Neural cell (in vitro differentiated cells): ENCODE measurements at regions not wholly inside any gene's neighbourhood (a gene's known extent, or its start where the extent isn't known, plus 50 kb on each side); places are given as distances from the start of the nearest gene placed in this dataset.

Experiments used
- H2AFZ ChIP-seq: fragments of 200-600, 300-800 bp; sonication (generic), shearing (Covaris generic); 2 replicates; pipeline ENCODE4 v1.6.0; 2014; ENCODE audit warnings: low read depth, mild to moderate bottlenecking, antibody characterized with exemption, low read length, moderate library complexity
- H3F3A ChIP-seq: fragments of 200-600 bp; shearing (Covaris generic); 2 replicates; pipeline ENCODE4 v1.6.1; 2016; ENCODE audit warnings: mild to moderate bottlenecking, moderate library complexity, mixed read lengths, antibody characterized with exemption, low read length; ENCODE audit not compliant: insufficient read depth, poor library complexity, severe bottlenecking
- H3K27ac ChIP-seq: fragments of 200-600, 300-800 bp; sonication (generic), shearing (Covaris generic); 2 replicates; pipeline ENCODE4 v1.5.1; 2014; ENCODE audit warnings: mild to moderate bottlenecking, low read length, moderate library complexity
- H3K27me3 ChIP-seq: fragments of 300-800, 200-600 bp; sonication (generic), shearing (Covaris generic); 2 replicates; pipeline ENCODE4 v1.6.0; 2014; ENCODE audit warnings: mild to moderate bottlenecking, low read depth, low read length, moderate library complexity; ENCODE audit not compliant: insufficient read depth
- H3K36me3 ChIP-seq: fragments of 300-800, 200-600 bp; sonication (generic), shearing (Covaris generic); 2 replicates; pipeline ENCODE4 v1.5.1; 2014; ENCODE audit warnings: mild to moderate bottlenecking, antibody characterized with exemption, low read length, moderate library complexity; ENCODE audit not compliant: insufficient read depth
- H3K4me2 ChIP-seq: fragments of 300-800, 200-600 bp; sonication (generic), shearing (Covaris generic); 2 replicates; pipeline ENCODE4 v1.6.0; 2014; ENCODE audit warnings: mild to moderate bottlenecking, low read length
- H3K4me3 ChIP-seq: fragments of 300-800, 200-600 bp; sonication (generic), shearing (Covaris generic); 2 replicates; pipeline ENCODE4 v1.5.1; 2014; ENCODE audit warnings: mild to moderate bottlenecking, low read length, moderate library complexity
- H3K79me2 ChIP-seq: fragments of 200-600 bp; shearing (Covaris generic); replicated peaks from 2 replicates; pipeline ENCODE4 v1.6.0; 2014; ENCODE audit warnings: mild to moderate bottlenecking, low read length, moderate library complexity; ENCODE audit not compliant: insufficient read depth
- H3K9ac ChIP-seq: fragments of 300-800, 200-600 bp; sonication (generic), shearing (Covaris generic); 2 replicates; pipeline ENCODE4 v1.6.1; 2016; ENCODE audit warnings: mild to moderate bottlenecking, low read length, mixed read lengths
- H3K9me2 ChIP-seq: fragments of 200-600 bp; shearing (Covaris generic); 2 replicates; pipeline ENCODE4 v1.6.1; 2016; ENCODE audit warnings: mild to moderate bottlenecking, low read length, mixed read lengths; ENCODE audit not compliant: insufficient read depth
- H3K9me3 ChIP-seq: fragments of 200-600, 300-800 bp; sonication (generic), shearing (Covaris generic); 2 replicates; pipeline ENCODE4 v1.6.1; 2016; ENCODE audit warnings: mild to moderate bottlenecking, mixed run types, low read length, moderate library complexity, mixed read lengths
- H4K20me1 ChIP-seq: fragments of 200-600 bp; shearing (Covaris generic); 2 replicates; pipeline ENCODE4 v1.6.1; 2016; ENCODE audit warnings: mild to moderate bottlenecking, mixed run types; ENCODE audit not compliant: insufficient read depth
- CTCF ChIP-seq: fragments of 450-650 bp; IDR thresholded peaks from 2 replicates; pipeline ENCODE4 v1.5.1; 2014; ENCODE audit warnings: antibody characterized with exemption, mild to moderate bottlenecking, moderate library complexity; ENCODE audit not compliant: poor library complexity, severe bottlenecking
- EP300 ChIP-seq: fragments of 450-650 bp; conservative IDR thresholded peaks from 2 replicates; pipeline ENCODE4 v1.6.1; 2014; ENCODE audit warnings: antibody characterized with exemption, mild to moderate bottlenecking, moderate library complexity; ENCODE audit not compliant: poor library complexity, severe bottlenecking
- EZH2 ChIP-seq: fragments of 200-600, 300-800 bp; shearing (Covaris generic), sonication (generic); IDR thresholded peaks from 2 replicates; pipeline ENCODE4 v1.6.1; 2014; ENCODE audit warnings: antibody characterized with exemption, low read length, borderline replicate concordance, mild to moderate bottlenecking; ENCODE audit not compliant: insufficient read depth, poor library complexity, severe bottlenecking
- MXI1 ChIP-seq: fragments of 450-650 bp; conservative IDR thresholded peaks from 2 replicates; pipeline ENCODE4 v1.6.1; 2014; ENCODE audit warnings: antibody characterized with exemption, mild to moderate bottlenecking; ENCODE audit not compliant: poor library complexity, severe bottlenecking
- POLR2AphosphoS5 ChIP-seq: IDR thresholded peaks from 2 replicates; pipeline ENCODE4 v1.6.1; 2012
- RAD21 ChIP-seq: fragments of 450-650 bp; conservative IDR thresholded peaks from 2 replicates; pipeline ENCODE4 v1.6.1; 2014; ENCODE audit warnings: antibody characterized with exemption, mild to moderate bottlenecking, moderate library complexity
- REST ChIP-seq: IDR thresholded peaks from 2 replicates; pipeline ENCODE4 v1.6.1; 2012; ENCODE audit warnings: borderline replicate concordance
- SMC3 ChIP-seq: fragments of 450-650 bp; conservative IDR thresholded peaks from 2 replicates; pipeline ENCODE4 v1.6.1; 2014; ENCODE audit warnings: antibody characterized with exemption, mild to moderate bottlenecking, moderate library complexity; ENCODE audit not compliant: poor library complexity
- TAF1 ChIP-seq: IDR thresholded peaks from 2 replicates; pipeline ENCODE4 v1.6.1; 2012; ENCODE audit warnings: low read depth

- Histone ChIP-seq H3K9me2 (no peaks in the 10 kb centered on the region), H4K20me1 (no peaks in the 10 kb centered on the region), H3K4me2 (no peak overlapping the region), H3K27ac (no peak overlapping the region), H2AFZ (no peak overlapping the region), H3K9me3 (no peaks in the 10 kb centered on the region), H3K36me3 (no peaks in the 10 kb centered on the region), H3K79me2 (no peaks in the 10 kb centered on the region), H3K27me3 (no peaks in the 10 kb centered on the region), H3F3A (no peaks in the 10 kb centered on the region), H3K4me3 (no peak overlapping the region), H3K9ac (no peak overlapping the region)
- TF ChIP-seq SMC3 = no peak
- no peak for TF ChIP-seq EZH2
- no peak for TF ChIP-seq MXI1
- no peak for TF ChIP-seq CTCF
- no peak for TF ChIP-seq RAD21
- no peak for TF ChIP-seq POLR2AphosphoS5
- no peak for TF ChIP-seq TAF1
- no peak for TF ChIP-seq EP300
- no peak for TF ChIP-seq REST
These were observed 239.9 kb upstream of the CEP162 start for GRCh38 chr6:84467296-84467695.

GRCh38 chr6:84466511-84466910 lies 239.1 kb upstream of the CEP162 start:
- H3K27me3 ChIP-seq = no peaks in the 10 kb centered on the region
- H3F3A ChIP-seq = no peaks in the 10 kb centered on the region
- no peak for TF ChIP-seq SMC3
- TF ChIP-seq EZH2 = no peak
- TF ChIP-seq EP300 = no peak
- no peak for TF ChIP-seq TAF1
- TF ChIP-seq REST = no peak
- TF ChIP-seq MXI1 = no peak
- TF ChIP-seq CTCF = no peak
- TF ChIP-seq RAD21 = no peak
- TF ChIP-seq POLR2AphosphoS5 = no peak
- no peaks in the 10 kb centered on the region for H3K9me3 ChIP-seq
- H3K9me2 ChIP-seq = no peaks in the 10 kb centered on the region
- H2AFZ ChIP-seq = no peak overlapping the region
- H3K4me2 ChIP-seq = no peak overlapping the region
- no peaks in the 10 kb centered on the region for H4K20me1 ChIP-seq
- no peaks in the 10 kb centered on the region for H3K36me3 ChIP-seq
- no peak overlapping the region for H3K4me3 ChIP-seq
- H3K79me2 ChIP-seq = no peaks in the 10 kb centered on the region
- no peak overlapping the region for H3K27ac ChIP-seq
- no peak overlapping the region for H3K9ac ChIP-seq
